GM23248 (cell line): ENCODE measurements at regions not wholly inside any gene's neighbourhood (a gene's known extent, or its start where the extent isn't known, plus 50 kb on each side); places are given as distances from the start of the nearest gene placed in this dataset.
A peak's percentile ranks its signal among the peaks of the same experiment; 100 is the strongest.

Experiments
- DNase-seq: peaks from one replicate; pipeline ENCODE4 v3.0.0-alpha.2; 2015
- H2AFZ ChIP-seq: fragments of 200-600 bp; sonication (generic); 2 replicates; pipeline ENCODE4 v1.6.1; 2016; ENCODE audit warnings: antibody characterized with exemption
- H3F3A ChIP-seq: fragments of 200-600 bp; sonication (generic); 2 replicates; pipeline ENCODE4 v1.6.1; 2016; ENCODE audit warnings: mild to moderate bottlenecking, antibody characterized with exemption, mixed run types; ENCODE audit not compliant: insufficient read depth
- H3K27ac ChIP-seq: fragments of 200-600 bp; sonication (generic); 2 replicates; pipeline ENCODE4 v1.5.1; 2016; ENCODE audit warnings: mild to moderate bottlenecking
- H3K27me3 ChIP-seq: fragments of 200-600 bp; sonication (generic); replicated peaks from 2 replicates; pipeline ENCODE4 v1.6.1; 2016; ENCODE audit warnings: mild to moderate bottlenecking; ENCODE audit not compliant: insufficient read depth
- H3K36me3 ChIP-seq: fragments of 200-600 bp; sonication (generic); 2 replicates; pipeline ENCODE4 v1.6.1; 2016; ENCODE audit warnings: low read depth, mild to moderate bottlenecking
- H3K4me1 ChIP-seq: fragments of 200-600 bp; sonication (generic); 2 replicates; pipeline ENCODE4 v1.6.1; 2016; ENCODE audit warnings: mild to moderate bottlenecking; ENCODE audit not compliant: insufficient read depth
- H3K4me2 ChIP-seq: fragments of 200-600 bp; sonication (generic); one replicate; pipeline ENCODE4 v1.6.1; 2016; ENCODE audit warnings: mild to moderate bottlenecking; ENCODE audit not compliant: unreplicated experiment
- H3K4me3 ChIP-seq: fragments of 200-600 bp; sonication (generic); 2 replicates; pipeline ENCODE4 v1.5.1; 2016; ENCODE audit warnings: mild to moderate bottlenecking
- H3K79me2 ChIP-seq: fragments of 200-600 bp; sonication (generic); 2 replicates; pipeline ENCODE4 v1.6.1; 2016; ENCODE audit warnings: mild to moderate bottlenecking; ENCODE audit not compliant: insufficient read depth
- H3K9ac ChIP-seq: fragments of 200-600 bp; sonication (generic); 2 replicates; pipeline ENCODE4 v1.6.1; 2016; ENCODE audit warnings: mild to moderate bottlenecking
- H3K9me2 ChIP-seq: fragments of 200-600 bp; sonication (generic); 2 replicates; pipeline ENCODE4 v1.6.1; 2016; ENCODE audit warnings: mixed run types, mild to moderate bottlenecking, moderate library complexity; ENCODE audit not compliant: insufficient read depth
- H3K9me3 ChIP-seq: fragments of 200-600 bp; sonication (generic); one replicate; pipeline ENCODE4 v1.6.1; 2017; ENCODE audit warnings: low read depth
- H4K20me1 ChIP-seq: fragments of 200-600 bp; sonication (generic); 2 replicates; pipeline ENCODE4 v1.6.0; 2016; ENCODE audit not compliant: insufficient read depth
- EZH2 ChIP-seq: fragments of 200-600 bp; sonication (generic); IDR thresholded peaks from 2 replicates; pipeline ENCODE4 v1.6.1; 2018; ENCODE audit warnings: antibody characterized with exemption, mild to moderate bottlenecking; ENCODE audit not compliant: insufficient read depth, poor library complexity, severe bottlenecking
- EZH2phosphoT487 ChIP-seq: fragments of 200-600 bp; sonication (generic); IDR thresholded peaks from 2 replicates; pipeline ENCODE4 v1.6.1; 2018; ENCODE audit warnings: antibody characterized with exemption, moderate library complexity, mild to moderate bottlenecking, low read depth; ENCODE audit not compliant: insufficient read depth
- WGBS, 2 experiments: methylation state at CpG; one replicate each; pipeline ENCODE4 v1.1.6; 2015 to 2017; ENCODE audit warnings: low lambda C conversion rate in 2 of 2, low coverage in 1 of 2; ENCODE audit errors: missing lambda C conversion rate in 2 of 2; 5-methylcytosine and 5-hydroxymethylcytosine counted together
- in situ Hi-C: fragments of 300-500 bp; cut with MboI; formaldehyde crosslinking; loops from 2 replicates; pipeline ENCODE4 v1.15.0; 2020

- WGBS, 2 experiments, result 97% methylated on average over 6 to 7 of the region's 7 CpGs
- in situ Hi-C loops, result no loop called here
These were observed 101.6 kb upstream of the CD93 start for GRCh38 chr20:23187751-23188150.

GRCh38 chr20:23186808-23187207, 100.7 kb upstream of the CD93 start:
- Histone ChIP-seq H3K4me2 (no peak overlapping the region), H3K9ac (no peak overlapping the region), H3K4me1 (no peaks in the 10 kb centered on the region), H3F3A (no peaks in the 10 kb centered on the region), H3K79me2 (no peaks in the 10 kb centered on the region), H3K4me3 (no peak overlapping the region), H3K36me3 (no peaks in the 10 kb centered on the region), H2AFZ (no peak overlapping the region), H4K20me1 (no peaks in the 10 kb centered on the region), H3K9me2 (no peaks in the 10 kb centered on the region), H3K9me3 (no peaks in the 10 kb centered on the region), H3K27me3 (no peaks in the 10 kb centered on the region), H3K27ac (no peak overlapping the region)
- no peak for DNase-seq
- 48 to 64% methylated on average over 5 of the region's 5 CpGs for WGBS, 2 experiments
- in situ Hi-C loops, result no loop called here
- TF ChIP-seq EZH2phosphoT487 (no peak), EZH2 (no peak)

More at GRCh38 chr20:23187751-23188150, 101.6 kb upstream of the CD93 start:
- no peak overlapping the region for H3K27ac ChIP-seq
- H3K9ac ChIP-seq, result no peak overlapping the region
- H3K4me1 ChIP-seq, result no peaks in the 10 kb centered on the region
- no peak overlapping the region for H3K4me2 ChIP-seq
- no peak for DNase-seq
- H3K36me3 ChIP-seq, result no peaks in the 10 kb centered on the region
- H3K27me3 ChIP-seq, result no peaks in the 10 kb centered on the region
- no peaks in the 10 kb centered on the region for H3F3A ChIP-seq
- H3K9me2 ChIP-seq, result no peaks in the 10 kb centered on the region
- TF ChIP-seq EZH2 (no peak), EZH2phosphoT487 (no peak)
- H3K9me3 ChIP-seq, result no peaks in the 10 kb centered on the region
- no peaks in the 10 kb centered on the region for H3K79me2 ChIP-seq
- no peaks in the 10 kb centered on the region for H4K20me1 ChIP-seq
- H2AFZ ChIP-seq, result no peak overlapping the region
- no peak overlapping the region for H3K4me3 ChIP-seq

GRCh38 chr20:23180451-23180921, 94.4 kb upstream of the CD93 start:
- no peaks in the 10 kb centered on the region for H3K9me2 ChIP-seq
- no peak overlapping the region for H3K27ac ChIP-seq
- no peaks in the 10 kb centered on the region for H3K27me3 ChIP-seq
- H3F3A ChIP-seq, result no peaks in the 10 kb centered on the region
- H3K9me3 ChIP-seq, result no peaks in the 10 kb centered on the region
- 72 to 79% methylated on average over 8 to 9 of the region's 9 CpGs for WGBS, 2 experiments
- H3K36me3 ChIP-seq, result no peaks in the 10 kb centered on the region
- TF ChIP-seq EZH2phosphoT487, result no peak
- no peak for TF ChIP-seq EZH2
- H3K4me3 ChIP-seq, result no peak overlapping the region
- DNase-seq, result no peak
- H4K20me1 ChIP-seq, result no peaks in the 10 kb centered on the region
- in situ Hi-C loops, result no loop called here
- H3K9ac ChIP-seq, result no peak overlapping the region
- H3K4me2 ChIP-seq, result no peak overlapping the region
- H2AFZ ChIP-seq, result no peak overlapping the region
- H3K79me2 ChIP-seq, result no peaks in the 10 kb centered on the region
- H3K4me1 ChIP-seq, result no peaks in the 10 kb centered on the region

GRCh38 chr20:23179766-23180403, 93.8 kb upstream of the CD93 start:
- Histone ChIP-seq H3K36me3 (no peaks in the 10 kb centered on the region), H3K9ac (no peak overlapping the region), H3F3A (no peaks in the 10 kb centered on the region), H4K20me1 (no peaks in the 10 kb centered on the region), H3K9me3 (no peaks in the 10 kb centered on the region), H3K27me3 (no peaks in the 10 kb centered on the region), H3K27ac (no peak overlapping the region), H3K4me2 (no peak overlapping the region), H3K79me2 (no peaks in the 10 kb centered on the region), H2AFZ (no peak overlapping the region), H3K4me1 (no peaks in the 10 kb centered on the region), H3K9me2 (no peaks in the 10 kb centered on the region), H3K4me3 (no peak overlapping the region)
- WGBS, 2 experiments, result 90 to 95% methylated on average over 1 of the region's 1 CpG
- DNase-seq, result peak; percentile 36
- in situ Hi-C loops, result no loop called here
- no peak for TF ChIP-seq EZH2
- no peak for TF ChIP-seq EZH2phosphoT487

GRCh38 chr20:23178806-23179205, 92.7 kb upstream of the CD93 start:
- Histone ChIP-seq H3K36me3 (no peaks in the 10 kb centered on the region), H3F3A (no peaks in the 10 kb centered on the region), H2AFZ (no peak overlapping the region), H4K20me1 (no peaks in the 10 kb centered on the region), H3K4me2 (no peak overlapping the region), H3K4me1 (no peaks in the 10 kb centered on the region), H3K9ac (no peak overlapping the region), H3K4me3 (no peak overlapping the region), H3K9me3 (no peaks in the 10 kb centered on the region), H3K9me2 (no peaks in the 10 kb centered on the region), H3K27ac (no peak overlapping the region), H3K27me3 (no peaks in the 10 kb centered on the region), H3K79me2 (no peaks in the 10 kb centered on the region)
- no peak for DNase-seq
- TF ChIP-seq EZH2phosphoT487 (no peak), EZH2 (no peak)
- in situ Hi-C loops, result no loop called here
- WGBS, 2 experiments, result 43 to 48% methylated on average over 3 of the region's 3 CpGs
